HG03469 (cell line): ENCODE measurements at regions not wholly inside any gene's neighbourhood (a gene's known extent, or its start where the extent isn't known, plus 50 kb on each side); places are given as distances from the start of the nearest gene placed in this dataset.

ENCODE experiments used
- ATAC-seq: cut with Tn5 transposase; IDR thresholded peaks from one replicate; pipeline ENCODE4 v1.9.1; 2021; ENCODE audit warnings: mild to moderate bottlenecking, moderate library complexity, moderate number of reproducible peaks; ENCODE audit not compliant: unreplicated experiment

DNA sequence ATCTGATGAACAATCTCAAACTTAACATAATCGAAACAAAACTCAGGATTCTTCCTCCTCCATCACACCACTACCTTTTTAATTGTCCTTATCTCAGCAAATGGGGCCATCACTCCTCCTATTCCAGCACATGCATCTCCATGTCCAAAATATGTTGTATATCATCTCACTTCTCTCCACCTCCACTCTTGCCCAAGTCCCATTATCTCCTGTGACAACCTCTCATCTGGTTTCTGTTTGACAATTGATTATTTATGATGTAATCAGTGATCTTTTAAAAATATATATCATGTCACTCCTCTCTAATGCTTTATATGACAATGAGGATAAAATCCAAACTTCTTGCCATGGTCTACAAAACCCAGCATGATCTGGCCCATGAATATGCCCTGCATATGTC, 200.8 kb upstream of the HMGA2 start:
- ATAC-seq = no peak

DNA sequence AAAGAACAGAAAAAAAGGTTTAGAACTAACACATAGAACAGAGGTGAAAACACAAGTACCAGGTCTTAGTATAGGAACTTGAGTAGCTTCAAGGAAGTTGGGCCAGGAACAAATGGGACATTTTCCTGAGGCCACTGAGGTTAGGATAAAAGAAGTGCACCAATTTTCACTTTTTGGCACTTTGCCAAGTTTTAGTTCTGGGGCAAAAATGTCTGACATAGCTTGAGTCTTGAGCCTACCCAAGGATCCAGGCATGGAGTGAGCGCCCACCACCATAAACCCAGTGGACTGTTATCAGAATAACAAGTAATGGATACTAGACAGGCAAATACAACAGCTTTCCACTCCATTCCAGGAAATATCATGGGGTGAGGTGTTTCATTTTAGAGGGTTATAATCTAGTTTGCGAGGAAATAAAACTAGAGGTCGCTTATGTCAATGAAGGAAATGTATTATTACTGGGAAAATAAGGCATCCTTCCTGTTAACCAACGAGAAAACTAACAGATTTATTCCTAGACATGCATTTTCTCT, 199.7 kb upstream of the HMGA2 start:
- no peak for ATAC-seq

GRCh38 chr12:65628061-65628460, 196.2 kb upstream of the HMGA2 start:
- no peak for ATAC-seq

GRCh38 chr12:65630555-65630954, 193.7 kb upstream of the HMGA2 start:
- ATAC-seq = no peak

- no peak for ATAC-seq
These were observed 192.6 kb upstream of the HMGA2 start for GRCh38 chr12:65631621-65632111.

- no peak for ATAC-seq
These were observed 192.0 kb upstream of the HMGA2 start for GRCh38 chr12:65632131-65632855.

DNA sequence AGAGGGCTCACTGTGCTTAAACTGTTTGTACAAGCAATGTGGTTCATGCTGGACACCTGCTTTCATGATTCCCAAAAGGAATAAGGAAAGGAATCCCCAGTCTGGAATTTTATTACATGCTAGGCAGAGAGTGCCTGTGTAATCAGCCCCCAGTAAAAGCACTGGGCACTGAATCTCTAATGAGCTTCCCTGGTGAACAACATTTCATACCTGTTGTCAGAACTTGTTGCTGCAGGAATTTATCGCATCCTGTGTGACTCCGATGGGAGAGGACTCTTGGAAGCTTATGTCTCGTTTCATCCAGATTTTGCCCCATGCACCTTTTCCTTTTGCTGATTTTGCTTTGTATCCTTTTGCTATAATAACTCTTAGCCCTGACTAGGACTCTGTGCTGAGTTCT, 190.2 kb upstream of the HMGA2 start:
- no peak for ATAC-seq

GRCh38 chr12:65634626-65635331, 189.5 kb upstream of the HMGA2 start:
- no peak for ATAC-seq

DNA sequence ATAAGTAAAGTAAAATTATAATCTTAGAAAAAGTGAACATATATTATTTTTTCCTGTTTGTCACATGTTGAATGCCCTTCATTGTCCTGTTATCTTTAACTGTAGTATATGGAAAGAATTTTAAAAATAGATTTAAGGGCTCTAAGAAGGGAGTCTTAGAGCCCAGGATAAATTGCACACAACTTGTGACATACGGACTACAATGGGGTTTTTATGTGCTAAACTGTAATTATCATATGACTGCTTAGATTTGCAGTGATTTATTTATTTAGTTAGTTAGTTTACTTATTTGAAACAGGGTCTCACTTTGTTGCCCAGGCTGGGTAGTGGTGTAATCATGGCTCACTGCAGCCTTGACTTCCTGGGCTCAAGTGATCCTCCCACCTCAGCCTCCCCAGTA, 187.8 kb upstream of the HMGA2 start:
- no peak for ATAC-seq

DNA sequence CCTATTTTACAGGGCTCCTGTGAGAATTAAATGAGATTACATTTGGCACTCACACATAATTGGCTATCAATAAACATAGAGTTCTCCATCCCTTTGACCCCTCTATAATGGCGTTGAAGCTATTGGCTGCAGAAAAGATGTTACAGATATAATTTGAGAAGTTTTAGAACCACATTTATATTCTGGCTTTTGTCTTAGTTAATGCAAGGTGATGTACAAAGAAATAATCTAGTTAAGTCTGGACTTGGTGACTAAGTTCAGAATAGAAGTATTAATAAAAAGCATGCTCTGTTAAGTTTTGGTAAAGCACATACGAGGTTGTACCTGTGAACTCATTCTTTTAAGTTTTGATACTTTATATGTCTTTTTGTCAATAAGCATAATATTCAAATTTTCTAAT, 187.1 kb upstream of the HMGA2 start:
- no peak for ATAC-seq

- ATAC-seq = no peak
These were observed 186.5 kb upstream of the HMGA2 start for GRCh38 chr12:65637774-65638173.

- no peak for ATAC-seq
These were observed 186.0 kb upstream of the HMGA2 start for GRCh38 chr12:65638324-65638723.

- no peak for ATAC-seq
These were observed 183.8 kb upstream of the HMGA2 start for GRCh38 chr12:65640489-65640901.

- no peak for ATAC-seq
These were observed 182.1 kb upstream of the HMGA2 start for GRCh38 chr12:65642061-65642661.

GRCh38 chr12:65643171-65643570, 181.1 kb upstream of the HMGA2 start:
- no peak for ATAC-seq

DNA sequence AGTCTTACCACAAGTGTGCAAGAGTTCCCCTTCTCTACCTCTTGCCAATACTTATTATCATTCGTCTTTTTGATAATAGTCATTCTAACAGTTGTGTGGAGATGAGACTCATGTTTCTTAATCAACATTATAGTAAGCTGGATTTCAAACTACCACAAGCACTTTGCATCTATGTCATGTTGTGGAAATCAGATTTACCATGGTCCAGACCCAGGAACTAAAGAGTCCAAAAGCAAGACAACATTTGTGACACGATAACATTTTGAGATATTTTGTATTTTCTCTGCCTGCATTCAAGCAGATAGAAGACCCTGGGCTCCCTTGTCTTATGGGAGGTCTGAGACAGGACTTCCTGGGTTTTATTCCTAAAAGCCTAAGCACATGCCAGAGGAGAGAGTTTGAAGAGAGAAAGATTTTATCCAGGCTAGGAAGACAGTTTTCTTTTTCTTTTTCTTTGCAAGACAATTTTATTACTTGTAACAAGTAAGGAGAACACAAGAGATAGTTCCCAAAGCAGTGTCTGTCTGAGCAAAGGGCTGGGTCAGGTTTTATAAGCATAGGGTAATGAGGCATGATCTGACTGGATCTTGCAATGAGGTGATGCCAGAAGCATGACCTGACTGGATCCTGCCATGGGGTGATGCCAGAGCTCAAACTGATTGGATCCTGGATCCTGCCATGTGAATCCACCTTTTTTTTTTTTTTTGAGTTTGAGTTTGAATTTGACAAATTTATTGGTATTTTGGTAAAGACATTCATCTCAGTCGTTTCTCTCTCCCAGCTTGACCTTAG, 180.5 kb upstream of the HMGA2 start:
- ATAC-seq = no peak

- no peak for ATAC-seq
These were observed 178.1 kb upstream of the HMGA2 start for GRCh38 chr12:65646127-65646643.

DNA sequence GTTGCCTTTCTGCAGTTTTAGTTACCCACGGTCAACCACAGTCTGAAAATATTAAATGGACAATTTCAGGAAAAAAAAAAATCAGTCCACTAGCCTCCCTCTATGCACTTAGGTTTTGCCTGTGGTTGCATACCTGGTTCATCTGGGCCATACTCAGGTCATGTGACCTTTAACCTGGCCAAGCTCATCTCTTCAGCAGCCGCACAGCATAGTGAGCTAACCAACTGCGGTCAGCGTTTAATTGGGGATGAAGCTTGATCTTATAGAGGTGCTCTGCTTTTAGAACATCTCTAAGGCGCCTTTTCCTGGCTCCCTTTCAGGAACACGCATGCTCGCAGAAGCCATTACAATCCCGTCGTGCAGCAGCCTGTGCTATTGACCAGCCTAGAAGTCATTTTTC, 177.2 kb upstream of the HMGA2 start:
- no peak for ATAC-seq

GRCh38 chr12:65648461-65648860, 175.8 kb upstream of the HMGA2 start:
- no peak for ATAC-seq

- no peak for ATAC-seq
These were observed 175.2 kb upstream of the HMGA2 start for GRCh38 chr12:65649126-65649525.

- ATAC-seq = no peak
These were observed 173.2 kb upstream of the HMGA2 start for GRCh38 chr12:65651060-65651459.
